ENCODE measurements at regions not wholly inside any gene's neighbourhood (a gene's known extent, or its start where the extent isn't known, plus 50 kb on each side); places are given as distances from the start of the nearest gene placed in this dataset.

- Histone ChIP-seq H3K4me3 (peak overlapping the region; percentile 66), H3K27ac (peak overlapping the region; percentile 88 to 92)
- TF ChIP-seq, protein P1, sequence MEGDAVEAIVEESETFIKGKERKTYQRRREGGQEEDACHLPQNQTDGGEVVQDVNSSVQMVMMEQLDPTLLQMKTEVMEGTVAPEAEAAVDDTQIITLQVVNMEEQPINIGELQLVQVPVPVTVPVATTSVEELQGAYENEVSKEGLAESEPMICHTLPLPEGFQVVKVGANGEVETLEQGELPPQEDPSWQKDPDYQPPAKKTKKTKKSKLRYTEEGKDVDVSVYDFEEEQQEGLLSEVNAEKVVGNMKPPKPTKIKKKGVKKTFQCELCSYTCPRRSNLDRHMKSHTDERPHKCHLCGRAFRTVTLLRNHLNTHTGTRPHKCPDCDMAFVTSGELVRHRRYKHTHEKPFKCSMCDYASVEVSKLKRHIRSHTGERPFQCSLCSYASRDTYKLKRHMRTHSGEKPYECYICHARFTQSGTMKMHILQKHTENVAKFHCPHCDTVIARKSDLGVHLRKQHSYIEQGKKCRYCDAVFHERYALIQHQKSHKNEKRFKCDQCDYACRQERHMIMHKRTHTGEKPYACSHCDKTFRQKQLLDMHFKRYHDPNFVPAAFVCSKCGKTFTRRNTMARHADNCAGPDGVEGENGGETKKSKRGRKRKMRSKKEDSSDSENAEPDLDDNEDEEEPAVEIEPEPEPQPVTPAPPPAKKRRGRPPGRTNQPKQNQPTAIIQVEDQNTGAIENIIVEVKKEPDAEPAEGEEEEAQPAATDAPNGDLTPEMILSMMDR (IDR thresholded peaks at IDR 0.05) = no peak
- DNase-seq (ENCODE audit: low spot score) = no peak
Observed at GRCh38 chr9:13567833-13568232, 288.3 kb upstream of the MPDZ start.

GRCh38 chr9:13557746-13558145, 278.3 kb upstream of the MPDZ start:
- no peak overlapping the region for H3K27ac ChIP-seq
- no peak overlapping the region for H3K4me3 ChIP-seq
- DNase-seq (ENCODE audit: low spot score) = no peak
- TF ChIP-seq, protein P1 (IDR thresholded peaks at IDR 0.05) = no peak

DNA sequence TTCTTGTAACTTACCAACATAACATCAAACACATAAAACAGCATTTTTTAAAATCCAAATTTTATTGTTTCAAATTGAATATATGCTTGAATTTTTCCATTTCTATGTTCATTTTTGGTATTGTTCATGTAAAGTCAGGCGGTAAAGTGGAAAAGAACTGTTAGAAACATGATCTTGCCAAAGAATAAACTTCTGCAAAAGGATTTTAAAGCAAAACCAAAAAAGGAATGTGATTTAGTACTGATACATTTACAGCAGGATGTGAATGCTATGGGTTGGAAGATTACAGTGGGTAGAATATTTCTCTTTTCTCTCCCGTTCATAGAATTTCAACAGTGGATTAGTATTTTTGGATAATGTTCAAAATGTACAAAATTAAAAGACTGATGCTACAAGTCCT, 277.2 kb upstream of the MPDZ start:
- TF ChIP-seq, protein P1 (IDR thresholded peaks at IDR 0.05) = no peak
- no peak for DNase-seq (ENCODE audit: low spot score)
- Histone ChIP-seq H3K4me3 (no peak overlapping the region), H3K27ac (no peak overlapping the region)

DNA sequence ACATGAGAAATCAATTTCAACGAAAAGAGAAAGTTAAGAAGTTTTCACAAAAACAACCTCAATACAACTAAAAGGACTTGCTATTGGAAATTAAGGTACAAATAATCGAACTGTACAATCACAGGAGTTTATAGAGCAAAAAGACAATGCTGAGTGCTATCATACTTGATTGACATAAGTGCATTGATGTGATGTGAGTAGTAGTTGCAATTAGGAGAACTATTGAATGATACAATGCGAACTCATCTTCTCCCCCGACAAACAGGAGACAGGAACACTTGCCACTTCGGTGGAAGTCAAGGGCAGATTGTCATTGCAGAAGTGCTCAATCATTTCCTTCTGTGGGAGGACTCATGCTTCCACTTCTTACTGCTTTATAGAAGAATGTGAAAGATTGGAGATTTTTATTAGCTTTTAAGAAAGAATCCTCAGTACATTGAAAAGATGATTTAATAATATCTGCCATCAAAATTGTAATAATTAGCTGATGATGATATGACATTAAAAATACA, 276.6 kb upstream of the MPDZ start:
- no peak overlapping the region for H3K27ac ChIP-seq
- no peak for DNase-seq (ENCODE audit: low spot score)
- no peak overlapping the region for H3K4me3 ChIP-seq
- TF ChIP-seq, protein P1 (IDR thresholded peaks at IDR 0.05) = no peak

- Histone ChIP-seq H3K4me3 (no peak overlapping the region), H3K27ac (no peak overlapping the region)
- DNase-seq (ENCODE audit: low spot score) = no peak
- TF ChIP-seq, protein P1 (IDR thresholded peaks at IDR 0.05) = no peak
Observed at GRCh38 chr9:13555516-13555915, 276.0 kb upstream of the MPDZ start.

DNA sequence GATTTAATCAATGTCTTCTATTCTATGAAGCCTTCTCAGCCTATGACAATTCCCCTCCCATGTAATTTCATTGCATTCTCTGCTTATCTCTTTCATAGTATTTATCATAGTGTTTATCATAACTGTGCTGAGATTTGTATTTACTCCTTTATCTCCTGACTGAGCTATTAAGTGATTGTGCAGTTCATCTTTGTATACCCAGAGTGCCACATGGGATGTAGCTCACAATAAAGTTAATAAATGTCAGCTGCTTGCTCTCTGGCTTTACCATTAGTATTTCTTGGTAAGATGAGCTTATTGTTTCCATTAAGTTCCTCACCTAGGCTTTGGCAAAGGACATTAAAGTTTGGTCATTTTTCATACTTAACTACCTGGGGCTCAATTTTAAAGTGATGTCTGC, 275.1 kb upstream of the MPDZ start:
- Histone ChIP-seq H3K4me3 (no peak overlapping the region), H3K27ac (no peak overlapping the region)
- DNase-seq (ENCODE audit: low spot score) = no peak
- TF ChIP-seq, protein P1 (IDR thresholded peaks at IDR 0.05) = no peak

GRCh38 chr9:13552606-13553215, 273.2 kb upstream of the MPDZ start:
- no peak for DNase-seq (ENCODE audit: low spot score)
- no peak overlapping the region for H3K27ac ChIP-seq
- TF ChIP-seq, protein P1 (IDR thresholded peaks at IDR 0.05) = no peak
- no peak overlapping the region for H3K4me3 ChIP-seq
